Esophagus squamous epithelium (tissue), 4 donors: ENCODE measurements at regions not wholly inside any gene's neighbourhood (a gene's known extent, or its start where the extent isn't known, plus 50 kb on each side); places are given as distances from the start of the nearest gene placed in this dataset.

ENCODE experiments used
- POLR2A ChIP-seq, 4 donors: fragments of 450-650 bp; IDR thresholded peaks; one replicate each; pipeline ENCODE4 v1.6.1; 2017; ENCODE audit warnings: antibody characterized with exemption in 4 of 4, mild to moderate bottlenecking in 4 of 4, moderate library complexity in 3 of 4
- TF ChIP-seq, protein P1 (sequence below), 6 experiments: fragments of 450-650 bp in 4 of 6; fragments of 200-600 bp in 2 of 6; sonication (generic) in 2 of 6; IDR thresholded peaks; one replicate each; pipeline ENCODE4 v1.5.1; 2016 to 2019; ENCODE audit warnings: antibody characterized with exemption in 6 of 6, mild to moderate bottlenecking in 4 of 6, moderate library complexity in 4 of 6

DNA sequence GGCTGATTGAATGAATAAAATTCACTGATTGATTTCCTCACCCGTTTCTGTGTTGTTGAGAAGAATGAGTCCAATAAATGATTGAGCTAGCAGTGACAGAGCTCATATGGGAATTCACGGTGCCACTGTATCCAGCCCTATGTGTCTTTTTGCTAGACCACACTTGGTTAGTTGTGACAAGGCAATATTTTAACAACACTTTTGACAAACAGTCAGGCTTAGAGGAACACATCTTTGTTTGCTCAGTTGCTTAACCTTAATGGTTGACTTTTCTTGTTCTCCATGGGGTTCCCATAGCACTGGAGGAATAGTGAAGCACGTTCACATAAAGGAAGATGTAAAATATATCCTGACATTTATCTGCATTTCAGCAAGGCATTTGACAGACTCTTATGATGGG, 273.9 kb upstream of the DEPDC1 start:
- TF ChIP-seq, protein P1, sequence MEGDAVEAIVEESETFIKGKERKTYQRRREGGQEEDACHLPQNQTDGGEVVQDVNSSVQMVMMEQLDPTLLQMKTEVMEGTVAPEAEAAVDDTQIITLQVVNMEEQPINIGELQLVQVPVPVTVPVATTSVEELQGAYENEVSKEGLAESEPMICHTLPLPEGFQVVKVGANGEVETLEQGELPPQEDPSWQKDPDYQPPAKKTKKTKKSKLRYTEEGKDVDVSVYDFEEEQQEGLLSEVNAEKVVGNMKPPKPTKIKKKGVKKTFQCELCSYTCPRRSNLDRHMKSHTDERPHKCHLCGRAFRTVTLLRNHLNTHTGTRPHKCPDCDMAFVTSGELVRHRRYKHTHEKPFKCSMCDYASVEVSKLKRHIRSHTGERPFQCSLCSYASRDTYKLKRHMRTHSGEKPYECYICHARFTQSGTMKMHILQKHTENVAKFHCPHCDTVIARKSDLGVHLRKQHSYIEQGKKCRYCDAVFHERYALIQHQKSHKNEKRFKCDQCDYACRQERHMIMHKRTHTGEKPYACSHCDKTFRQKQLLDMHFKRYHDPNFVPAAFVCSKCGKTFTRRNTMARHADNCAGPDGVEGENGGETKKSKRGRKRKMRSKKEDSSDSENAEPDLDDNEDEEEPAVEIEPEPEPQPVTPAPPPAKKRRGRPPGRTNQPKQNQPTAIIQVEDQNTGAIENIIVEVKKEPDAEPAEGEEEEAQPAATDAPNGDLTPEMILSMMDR (IDR thresholded peaks at IDR 0.05), result no peak
- no peak for TF ChIP-seq POLR2A (IDR thresholded peaks at IDR 0.05)
